ENCODE measurements at regions not wholly inside any gene's neighbourhood (a gene's known extent, or its start where the extent isn't known, plus 50 kb on each side); places are given as distances from the start of the nearest gene placed in this dataset.

- ATAC-seq (replicated peaks in 6 of 8), result no peak
- H3K4me3 ChIP-seq, result no peak overlapping the region
- peaks cover 0 to 9% of the 10 kb centered on the region in 2 donors for H3K4me1 ChIP-seq (replicated peaks in 1 of 2)
- WGBS, 10 experiments, result 54 to 100% (median 95%) methylated on average over 2 to 8 of the region's 8 CpGs; no CpG with 5 or more reads in 1 of the 10 experiments
- H3K27ac ChIP-seq, result no peak overlapping the region
- in situ Hi-C loops (cut with MboI; ENCODE audit: low pct_unique_long_range_greater_than_20kb in 2 of 9, low sequenced_read_pairs in 9 of 9, unreplicated experiment in 9 of 9), result no loop called here
Measured at GRCh38 chr6:54014440-54014839, 96.8 kb upstream of the MLIP start.

GRCh38 chr6:54017877-54018276, 93.4 kb upstream of the MLIP start:
- ATAC-seq (replicated peaks in 6 of 8), result no peak
- 10 to 100% (median 52%) methylated on average over 1 to 2 of the region's 2 CpGs; no CpG with 5 or more reads in 1 of the 10 experiments for WGBS, 10 experiments
- H3K4me3 ChIP-seq, result no peak overlapping the region
- peaks cover 0 to 12% of the 10 kb centered on the region in 2 donors for H3K4me1 ChIP-seq (replicated peaks in 1 of 2)
- H3K27ac ChIP-seq, result no peak overlapping the region
- in situ Hi-C loops (cut with MboI; ENCODE audit: low pct_unique_long_range_greater_than_20kb in 2 of 9, low sequenced_read_pairs in 9 of 9, unreplicated experiment in 9 of 9), result no loop called here

GRCh38 chr6:54018722-54019121, 92.5 kb upstream of the MLIP start:
- no peak for ATAC-seq (replicated peaks in 6 of 8)
- Histone ChIP-seq H3K4me3 (no peak overlapping the region), H3K4me1 (replicated peaks in 1 of 2) (peaks cover 0 to 12% of the 10 kb centered on the region in 2 donors), H3K27ac (no peak overlapping the region)
- in situ Hi-C loops (cut with MboI; ENCODE audit: low pct_unique_long_range_greater_than_20kb in 2 of 9, low sequenced_read_pairs in 9 of 9, unreplicated experiment in 9 of 9), result no loop called here
- 47 to 97% (median 85%) methylated on average over 3 to 5 of the region's 5 CpGs; no CpG with 5 or more reads in 1 of the 10 experiments for WGBS, 10 experiments

- Histone ChIP-seq H3K4me3 (no peak overlapping the region), H3K4me1 (replicated peaks in 1 of 2) (peaks cover 0 to 12% of the 10 kb centered on the region in 2 donors), H3K27ac (no peak overlapping the region)
- no peak for ATAC-seq (replicated peaks in 6 of 8)
- in situ Hi-C loops (cut with MboI; ENCODE audit: low pct_unique_long_range_greater_than_20kb in 2 of 9, low sequenced_read_pairs in 9 of 9, unreplicated experiment in 9 of 9), result no loop called here
Measured at GRCh38 chr6:54019860-54020259, 91.4 kb upstream of the MLIP start.

- WGBS, 10 experiments, result 17 to 100% (median 83%) methylated on average over 1 to 3 of the region's 3 CpGs
- peak in 3 of 8 experiments; percentile 53 to 96 (median 85) for ATAC-seq (replicated peaks in 6 of 8)
Measured at GRCh38 chr6:54020334-54020733, 90.9 kb upstream of the MLIP start.

GRCh38 chr6:54026652-54027400, 84.4 kb upstream of the MLIP start:
- peaks cover 0 to 28% of the 10 kb centered on the region in 2 donors for H3K4me1 ChIP-seq (replicated peaks in 1 of 2)
- in situ Hi-C loops (cut with MboI; ENCODE audit: low pct_unique_long_range_greater_than_20kb in 2 of 9, low sequenced_read_pairs in 9 of 9, unreplicated experiment in 9 of 9), result no loop called here
- no peak overlapping the region for H3K4me3 ChIP-seq
- H3K27ac ChIP-seq, result no peak overlapping the region
- no peak for ATAC-seq (replicated peaks in 6 of 8)

More at GRCh38 chr6:54020334-54020733, 90.9 kb upstream of the MLIP start:
- no peak overlapping the region for H3K27ac ChIP-seq
- no peak overlapping the region for H3K4me3 ChIP-seq
- H3K4me1 ChIP-seq (replicated peaks in 1 of 2), result peaks cover 0 to 12% of the 10 kb centered on the region in 2 donors
- in situ Hi-C loops (cut with MboI; ENCODE audit: low pct_unique_long_range_greater_than_20kb in 2 of 9, low sequenced_read_pairs in 9 of 9, unreplicated experiment in 9 of 9), result no loop called here

GRCh38 chr6:54028170-54028569, 83.1 kb upstream of the MLIP start:
- in situ Hi-C loops (cut with MboI; ENCODE audit: low pct_unique_long_range_greater_than_20kb in 2 of 9, low sequenced_read_pairs in 9 of 9, unreplicated experiment in 9 of 9), result no loop called here
- H3K27ac ChIP-seq, result no peak overlapping the region
- peak in 1 of 8 experiments; percentile 46 for ATAC-seq (replicated peaks in 6 of 8)
- no peak overlapping the region for H3K4me3 ChIP-seq
- WGBS, 10 experiments, result 40 to 92% (median 74%) methylated on average over 2 to 3 of the region's 3 CpGs; no CpG with 5 or more reads in 2 of the 10 experiments
- peaks cover 0 to 22% of the 10 kb centered on the region in 2 donors for H3K4me1 ChIP-seq (replicated peaks in 1 of 2)

- H3K27ac ChIP-seq, result no peak overlapping the region
- WGBS, 10 experiments, result 50 to 100% (median 92%) methylated on average over 1 to 3 of the region's 3 CpGs; no CpG with 5 or more reads in 1 of the 10 experiments
- peaks cover 0 to 22% of the 10 kb centered on the region in 2 donors for H3K4me1 ChIP-seq (replicated peaks in 1 of 2)
- no peak for ATAC-seq (replicated peaks in 6 of 8)
- in situ Hi-C loops (cut with MboI; ENCODE audit: low pct_unique_long_range_greater_than_20kb in 2 of 9, low sequenced_read_pairs in 9 of 9, unreplicated experiment in 9 of 9), result no loop called here
- H3K4me3 ChIP-seq, result no peak overlapping the region
Measured at GRCh38 chr6:54029187-54029586, 82.1 kb upstream of the MLIP start.

- in situ Hi-C loops (cut with MboI; ENCODE audit: low pct_unique_long_range_greater_than_20kb in 2 of 9, low sequenced_read_pairs in 9 of 9, unreplicated experiment in 9 of 9), result no loop called here
- H3K4me3 ChIP-seq, result no peak overlapping the region
- ATAC-seq (replicated peaks in 6 of 8), result no peak
- no peak overlapping the region for H3K27ac ChIP-seq
- WGBS, 10 experiments, result 67 to 95% (median 88%) methylated on average over 1 to 5 of the region's 5 CpGs; no CpG with 5 or more reads in 2 of the 10 experiments
- peaks cover 0 to 22% of the 10 kb centered on the region in 2 donors for H3K4me1 ChIP-seq (replicated peaks in 1 of 2)
Measured at GRCh38 chr6:54031169-54031568, 80.1 kb upstream of the MLIP start.

GRCh38 chr6:54037277-54037779, 73.9 kb upstream of the MLIP start:
- in situ Hi-C loops (cut with MboI; ENCODE audit: low pct_unique_long_range_greater_than_20kb in 2 of 9, low sequenced_read_pairs in 9 of 9, unreplicated experiment in 9 of 9), result no loop called here
- ATAC-seq (replicated peaks in 6 of 8), result no peak
- H3K4me1 ChIP-seq (replicated peaks in 1 of 2), result no peaks in the 10 kb centered on the region
- H3K27ac ChIP-seq, result no peak overlapping the region
- no peak overlapping the region for H3K4me3 ChIP-seq

GRCh38 chr6:54040545-54040944, 70.7 kb upstream of the MLIP start:
- H3K4me1 ChIP-seq (replicated peaks in 1 of 2), result no peaks in the 10 kb centered on the region
- no peak for ATAC-seq (replicated peaks in 6 of 8)
- in situ Hi-C loops (cut with MboI; ENCODE audit: low pct_unique_long_range_greater_than_20kb in 2 of 9, low sequenced_read_pairs in 9 of 9, unreplicated experiment in 9 of 9), result no loop called here
- H3K27ac ChIP-seq, result no peak overlapping the region
- H3K4me3 ChIP-seq, result no peak overlapping the region

GRCh38 chr6:54041239-54041638, 70.0 kb upstream of the MLIP start:
- in situ Hi-C loops (cut with MboI; ENCODE audit: low pct_unique_long_range_greater_than_20kb in 2 of 9, low sequenced_read_pairs in 9 of 9, unreplicated experiment in 9 of 9), result no loop called here
- Histone ChIP-seq H3K27ac (no peak overlapping the region), H3K4me1 (replicated peaks in 1 of 2) (no peaks in the 10 kb centered on the region), H3K4me3 (no peak overlapping the region)
- no peak for ATAC-seq (replicated peaks in 6 of 8)
- 40 to 87% (median 78%) methylated on average over 1 to 2 of the region's 2 CpGs; no CpG with 5 or more reads in 3 of the 10 experiments for WGBS, 10 experiments

GRCh38 chr6:54043360-54043759, 67.9 kb upstream of the MLIP start:
- in situ Hi-C loops (cut with MboI; ENCODE audit: low pct_unique_long_range_greater_than_20kb in 2 of 9, low sequenced_read_pairs in 9 of 9, unreplicated experiment in 9 of 9), result no loop called here
- WGBS, 10 experiments, result 23 to 83% (median 63%) methylated on average over 1 to 3 of the region's 3 CpGs; no CpG with 5 or more reads in 2 of the 10 experiments
- no peaks in the 10 kb centered on the region for H3K4me1 ChIP-seq (replicated peaks in 1 of 2)

GRCh38 chr6:54044059-54044458, 67.2 kb upstream of the MLIP start:
- 28 to 83% (median 63%) methylated on average over 1 to 2 of the region's 2 CpGs; no CpG with 5 or more reads in 1 of the 10 experiments for WGBS, 10 experiments
- Histone ChIP-seq H3K27ac (no peak overlapping the region), H3K4me3 (no peak overlapping the region), H3K4me1 (replicated peaks in 1 of 2) (no peaks in the 10 kb centered on the region)
- in situ Hi-C loops (cut with MboI; ENCODE audit: low pct_unique_long_range_greater_than_20kb in 2 of 9, low sequenced_read_pairs in 9 of 9, unreplicated experiment in 9 of 9), result no loop called here
- no peak for ATAC-seq (replicated peaks in 6 of 8)

More at GRCh38 chr6:54043360-54043759, 67.9 kb upstream of the MLIP start:
- Histone ChIP-seq H3K4me3 (no peak overlapping the region), H3K27ac (no peak overlapping the region)
- no peak for ATAC-seq (replicated peaks in 6 of 8)

Data from motor neuron (in vitro differentiated cells).